ENCODE measurements at regions not wholly inside any gene's neighbourhood (a gene's known extent, or its start where the extent isn't known, plus 50 kb on each side); places are given as distances from the start of the nearest gene placed in this dataset.

DNA sequence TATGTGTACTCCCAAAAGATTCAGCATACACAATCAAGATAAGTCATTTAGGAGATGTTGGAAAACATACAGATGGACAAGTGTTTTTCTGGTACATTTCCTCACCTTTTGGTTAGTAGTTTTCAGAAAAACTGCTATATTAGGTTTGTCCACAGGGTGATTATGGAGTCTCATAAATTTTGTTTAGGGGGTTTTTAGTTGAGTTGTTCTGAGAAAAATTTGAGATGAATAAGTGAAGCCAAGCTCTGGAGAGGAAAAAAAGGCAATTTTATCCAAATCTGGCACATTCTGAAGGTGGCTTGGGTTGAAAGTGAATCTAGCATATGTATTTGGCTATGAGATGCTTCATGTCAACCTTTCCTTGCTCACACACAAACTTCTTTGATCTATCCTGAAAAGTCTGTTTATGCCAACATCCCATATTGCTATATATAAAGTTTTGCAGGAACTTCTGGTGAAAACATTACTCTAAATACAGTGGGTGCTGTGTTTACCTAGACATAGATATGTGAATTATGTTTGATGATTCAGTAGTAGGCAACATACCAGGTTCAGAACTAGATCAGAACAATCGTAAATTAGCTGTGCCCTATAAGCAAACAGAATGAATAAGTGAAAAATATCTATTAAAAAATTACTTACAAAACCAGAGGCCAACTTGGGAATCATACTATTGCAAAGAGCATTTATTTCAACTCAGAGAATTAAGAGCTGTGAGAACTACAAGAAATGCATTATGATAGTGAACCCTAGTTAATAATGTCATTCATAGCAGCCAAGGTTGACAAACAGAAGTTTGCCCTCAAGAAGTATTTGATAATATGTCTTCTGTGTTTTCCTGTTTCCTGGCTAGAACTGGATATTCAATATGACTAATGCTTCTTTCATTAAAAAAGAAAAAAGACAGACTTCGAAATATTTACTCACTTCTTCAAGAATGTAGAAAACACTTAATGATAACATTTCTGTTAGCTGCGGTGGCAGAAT is 552.0 kb downstream of the IRS1 start:
- Histone ChIP-seq H3K14ac (ENCODE audit: insufficient read depth, low read length) (no peak overlapping the region), H2AFZ (ENCODE audit: low read length) (no peak overlapping the region), H3K18ac (ENCODE audit: insufficient read length, low read depth, low read length) (no peak overlapping the region), H2BK120ac (ENCODE audit: low read depth, low read length, poor library complexity, severe bottlenecking) (no peak overlapping the region), H3K23ac (ENCODE audit: insufficient read length, low read depth, low read length) (no peak overlapping the region), H3K27me3 (ENCODE audit: insufficient read depth, low read length) (no peaks in the 10 kb centered on the region), H3K9ac (ENCODE audit: extremely low read depth, insufficient read length, low read length) (no peak overlapping the region), H3K79me2 (ENCODE audit: insufficient read depth, low read length) (no peaks in the 10 kb centered on the region), H3K4me1 (ENCODE audit: insufficient read depth, low read length) (no peaks in the 10 kb centered on the region), H2BK15ac (ENCODE audit: low read depth, low read length) (no peak overlapping the region), H3K4me2 (ENCODE audit: insufficient read depth, insufficient read length, low read length) (no peak overlapping the region), H2BK12ac (ENCODE audit: insufficient read length, low read depth, low read length) (no peak overlapping the region), H3K56ac (ENCODE audit: insufficient read length, low read depth, low read length) (no peak overlapping the region), H2BK5ac (ENCODE audit: insufficient read length, low read length) (no peak overlapping the region), H2AK5ac (ENCODE audit: insufficient read length, low read length) (no peak overlapping the region), H4K8ac (replicated peaks; ENCODE audit: insufficient read length, low read depth, low read length) (no peak overlapping the region), H3K23me2 (ENCODE audit: insufficient read length, low read depth, low read length, poor library complexity, severe bottlenecking) (no peaks in the 10 kb centered on the region), H3K9me3 (ENCODE audit: control insufficient read depth, low read depth, low read length) (no peaks in the 10 kb centered on the region), H3T11ph (ENCODE audit: low read length) (no peak overlapping the region), H4K5ac (ENCODE audit: insufficient read length, low read depth, low read length) (no peak overlapping the region), H4K91ac (ENCODE audit: insufficient read length, low read depth, low read length) (no peak overlapping the region), H3K79me1 (ENCODE audit: insufficient read depth, low read depth, low read length, poor library complexity, severe bottlenecking) (no peaks in the 10 kb centered on the region), H4K20me1 (ENCODE audit: control insufficient read depth, insufficient read depth, insufficient read length) (no peaks in the 10 kb centered on the region), H3K4ac (ENCODE audit: low read depth, low read length) (no peak overlapping the region), H3K27ac (ENCODE audit: insufficient read length, low read depth, low read length) (no peak overlapping the region), H2BK20ac (ENCODE audit: low read depth, low read length, poor library complexity, severe bottlenecking) (no peak overlapping the region)
- Mint-ChIP-seq H3K27ac (no peak overlapping the region), H3K4me3 (no peak overlapping the region), H3K9me3 (peaks cover 0 to 2% of the 10 kb centered on the region in 2 experiments; a peak in 1 of 5 replicates), H3K4me1 (no peaks in the 10 kb centered on the region), H3K27me3 (ENCODE audit: low read depth) (no peaks in the 10 kb centered on the region), H3K36me3 (ENCODE audit: insufficient read depth in 1 of 3, low read depth in 3 of 3) (no peaks in the 10 kb centered on the region)
- DNase-seq = no peak
- TF ChIP-seq, protein P1, sequence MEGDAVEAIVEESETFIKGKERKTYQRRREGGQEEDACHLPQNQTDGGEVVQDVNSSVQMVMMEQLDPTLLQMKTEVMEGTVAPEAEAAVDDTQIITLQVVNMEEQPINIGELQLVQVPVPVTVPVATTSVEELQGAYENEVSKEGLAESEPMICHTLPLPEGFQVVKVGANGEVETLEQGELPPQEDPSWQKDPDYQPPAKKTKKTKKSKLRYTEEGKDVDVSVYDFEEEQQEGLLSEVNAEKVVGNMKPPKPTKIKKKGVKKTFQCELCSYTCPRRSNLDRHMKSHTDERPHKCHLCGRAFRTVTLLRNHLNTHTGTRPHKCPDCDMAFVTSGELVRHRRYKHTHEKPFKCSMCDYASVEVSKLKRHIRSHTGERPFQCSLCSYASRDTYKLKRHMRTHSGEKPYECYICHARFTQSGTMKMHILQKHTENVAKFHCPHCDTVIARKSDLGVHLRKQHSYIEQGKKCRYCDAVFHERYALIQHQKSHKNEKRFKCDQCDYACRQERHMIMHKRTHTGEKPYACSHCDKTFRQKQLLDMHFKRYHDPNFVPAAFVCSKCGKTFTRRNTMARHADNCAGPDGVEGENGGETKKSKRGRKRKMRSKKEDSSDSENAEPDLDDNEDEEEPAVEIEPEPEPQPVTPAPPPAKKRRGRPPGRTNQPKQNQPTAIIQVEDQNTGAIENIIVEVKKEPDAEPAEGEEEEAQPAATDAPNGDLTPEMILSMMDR (conservative IDR thresholded peaks at IDR 0.05) = no peak
- WGBS (ENCODE audit: extremely low coverage, insufficient read length, low lambda C conversion rate) = no CpG with 5 or more reads among the region's 3 CpGs

Data from H9 (cell line).